HG03575 (cell line): ENCODE measurements at regions not wholly inside any gene's neighbourhood (a gene's known extent, or its start where the extent isn't known, plus 50 kb on each side); places are given as distances from the start of the nearest gene placed in this dataset.

Experiments used
- ATAC-seq: cut with Tn5 transposase; IDR thresholded peaks from one replicate; pipeline ENCODE4 v1.9.1; 2021; ENCODE audit not compliant: unreplicated experiment, insufficient number of reproducible peaks, low FRiP score; ENCODE audit errors: extremely low read depth

- ATAC-seq = no peak
These were observed 55.9 kb upstream of the CTLA4 start for GRCh38 chr2:203811491-203812221.

GRCh38 chr2:203812294-203813221 is 55.0 kb upstream of the CTLA4 start:
- no peak for ATAC-seq

GRCh38 chr2:203813684-203814083 is 53.9 kb upstream of the CTLA4 start:
- ATAC-seq = no peak

- no peak for ATAC-seq
These were observed 52.7 kb upstream of the CTLA4 start for GRCh38 chr2:203814661-203815540.

- no peak for ATAC-seq
These were observed 52.1 kb upstream of the CTLA4 start for GRCh38 chr2:203815541-203815898.

GRCh38 chr2:203817147-203817546 is 50.4 kb upstream of the CTLA4 start:
- ATAC-seq = no peak
